COLO668 (cell line): ENCODE measurements at regions not wholly inside any gene's neighbourhood (a gene's known extent, or its start where the extent isn't known, plus 50 kb on each side); places are given as distances from the start of the nearest gene placed in this dataset.

Experiments used
- DNase-seq: peaks from one replicate; lab custom pipeline; 2025; ENCODE audit not compliant: unreplicated experiment; lab: John Stamatoyannopoulos, UW

DNA sequence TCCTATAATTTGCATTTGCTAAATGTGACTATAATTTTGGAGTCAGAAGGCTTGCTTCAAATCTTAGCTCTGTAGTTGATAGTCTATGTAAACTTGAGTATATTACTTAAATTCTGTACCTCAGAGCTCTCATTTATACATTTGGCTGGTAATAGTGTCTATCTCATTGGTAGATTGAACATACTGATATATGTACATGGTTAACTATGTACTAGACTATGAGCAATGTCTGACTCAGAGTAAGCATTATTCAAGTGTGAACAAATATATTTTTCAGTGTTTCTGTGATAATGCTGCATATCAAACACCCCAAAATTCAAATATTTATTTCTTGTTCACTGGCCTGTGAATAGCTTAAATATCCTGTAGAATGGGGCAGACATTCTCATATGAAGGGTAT is 1568.9 kb upstream of the PABPC4L start:
- no peak for DNase-seq

DNA sequence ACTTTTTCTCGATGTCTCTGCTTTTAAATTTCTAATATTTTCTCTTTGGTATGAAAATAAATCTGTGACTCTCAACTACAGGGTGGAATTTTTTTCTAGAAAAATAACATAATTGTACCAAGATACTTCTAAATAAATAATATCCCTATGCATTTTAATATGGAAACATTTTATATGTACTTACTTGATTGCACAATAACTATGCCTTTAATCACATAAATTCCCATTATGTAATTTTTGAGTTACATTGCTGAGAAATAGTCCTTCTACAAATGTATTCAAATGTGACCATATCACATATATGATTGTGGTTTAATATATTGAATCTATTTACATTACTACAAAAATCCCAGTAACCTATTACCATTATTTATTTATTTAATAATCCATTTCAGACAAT is 1543.3 kb upstream of the PABPC4L start:
- no peak for DNase-seq

GRCh38 chr4:135741583-135741982 is 1540.0 kb upstream of the PABPC4L start:
- no peak for DNase-seq

DNA sequence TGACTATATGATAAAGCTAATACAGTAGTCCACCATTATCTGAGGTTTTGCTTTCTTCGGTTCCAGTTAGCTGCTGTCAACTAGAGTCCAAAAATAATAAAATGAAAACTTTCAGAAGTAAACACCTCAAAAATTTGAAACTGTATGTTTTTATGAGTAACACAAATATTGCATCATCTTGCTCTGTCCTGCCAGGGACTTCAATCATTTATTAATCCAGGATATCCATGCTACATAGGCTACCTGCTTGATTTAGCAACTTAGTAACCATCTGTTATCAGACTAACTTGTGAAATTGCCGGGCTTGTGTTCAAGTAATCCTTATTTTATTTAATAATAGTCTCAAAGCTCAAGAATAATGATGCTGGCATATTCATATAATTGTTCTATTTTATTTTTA is 1537.8 kb upstream of the PABPC4L start:
- no peak for DNase-seq

- DNase-seq: no peak
Observed at GRCh38 chr4:135735512-135735911, 1533.9 kb upstream of the PABPC4L start.

DNA sequence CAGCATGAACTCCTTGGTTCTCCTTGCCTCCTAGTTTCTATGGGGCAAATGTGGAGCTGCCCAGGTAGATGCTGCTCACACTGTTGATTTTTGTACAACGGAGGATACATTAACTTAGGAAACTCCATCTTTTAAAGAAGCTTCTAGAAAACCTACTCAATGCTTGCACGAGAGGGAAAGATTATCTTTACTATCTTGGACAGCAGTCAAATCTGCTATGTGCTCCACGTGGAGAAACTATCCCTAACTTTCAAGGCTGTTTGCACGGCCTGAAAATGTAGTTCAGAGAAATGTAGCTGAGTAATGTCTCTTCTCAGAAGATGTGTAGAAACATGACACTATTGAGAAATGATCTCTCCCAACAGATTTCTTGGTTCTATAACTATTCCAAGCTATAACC is 1530.9 kb upstream of the PABPC4L start:
- no peak for DNase-seq

- DNase-seq: no peak
Observed at GRCh38 chr4:135731682-135732081, 1530.1 kb upstream of the PABPC4L start.

- no peak for DNase-seq
Observed at GRCh38 chr4:135724421-135724820, 1522.8 kb upstream of the PABPC4L start.

DNA sequence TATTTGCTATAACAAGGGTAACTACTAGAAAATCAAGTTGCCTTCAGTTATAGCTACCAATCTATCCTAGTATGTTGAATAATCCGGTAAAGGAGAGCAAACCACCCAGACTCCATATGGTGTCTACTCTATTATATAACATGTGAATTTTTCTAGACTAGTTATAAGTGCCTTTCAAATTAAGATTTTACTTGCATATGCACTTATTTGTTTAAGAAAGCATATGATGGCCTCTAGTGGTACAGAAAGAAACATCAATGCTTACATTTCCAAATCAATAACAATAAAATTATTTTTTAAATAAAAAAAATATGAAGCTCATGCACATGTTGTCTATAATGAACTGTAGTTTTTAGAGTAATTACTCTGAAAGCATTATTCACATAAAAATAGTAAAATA is 1516.4 kb upstream of the PABPC4L start:
- DNase-seq: no peak

- DNase-seq: no peak
Observed at GRCh38 chr4:135705343-135705742, 1503.8 kb upstream of the PABPC4L start.

DNA sequence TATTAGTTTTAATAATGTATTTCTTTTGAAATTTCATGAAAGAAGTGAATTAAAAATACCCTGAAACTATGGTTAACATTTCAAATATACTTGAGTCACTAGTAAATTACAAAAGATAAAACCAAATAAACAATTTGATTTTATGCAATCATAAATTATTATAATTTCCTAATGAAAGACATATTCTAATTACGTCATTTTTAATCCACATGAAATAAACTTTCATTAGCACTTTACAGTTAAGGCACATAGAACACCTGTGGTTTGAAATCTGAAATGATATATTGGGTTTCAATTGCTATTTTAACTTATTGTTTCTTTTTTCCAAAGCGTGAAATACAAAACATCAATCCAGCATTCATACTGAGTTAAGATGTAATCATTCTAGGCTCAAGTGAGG is 1492.5 kb upstream of the PABPC4L start:
- no peak for DNase-seq

- DNase-seq: no peak
Observed at GRCh38 chr4:135684001-135684400, 1482.4 kb upstream of the PABPC4L start.

DNA sequence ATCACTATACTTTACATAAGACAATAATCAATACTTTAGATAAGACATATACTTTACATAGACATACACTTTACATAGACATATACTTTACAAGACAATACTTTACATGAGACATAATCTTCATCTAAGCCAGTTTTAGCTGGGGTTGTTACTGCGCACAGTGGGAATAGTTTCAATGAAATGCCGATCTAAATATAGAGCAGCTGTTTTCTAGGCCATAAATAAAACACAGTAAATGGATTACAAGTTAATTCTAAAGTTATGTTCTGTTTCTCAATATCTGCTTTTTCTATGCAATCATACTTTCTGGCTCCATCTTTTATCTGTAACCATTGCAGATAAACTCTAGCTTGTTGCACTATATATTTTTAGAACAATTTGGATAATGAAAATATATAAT is 1470.6 kb upstream of the PABPC4L start:
- no peak for DNase-seq

GRCh38 chr4:135670548-135670947 is 1469.0 kb upstream of the PABPC4L start:
- no peak for DNase-seq
